T-helper 17 cell (primary cell): ENCODE measurements at regions not wholly inside any gene's neighbourhood (a gene's known extent, or its start where the extent isn't known, plus 50 kb on each side); places are given as distances from the start of the nearest gene placed in this dataset.

ENCODE experiments used
- ATAC-seq: fragments of 150-1000 bp; cut with Tn5 transposase; 2 replicates; pipeline ENCODE4 v1.10.0; 2021; ENCODE audit warnings: mild to moderate bottlenecking, moderate library complexity
- DNase-seq, 3 donors: peaks; one replicate each; pipeline versions ENCODE4 v3.0.0 to v3.0.0-alpha.2; 2020 to 2021
- H3K9me3 ChIP-seq: one replicate; pipeline ENCODE4 v1.7.0; 2013; ENCODE audit warnings: low read length, mild to moderate bottlenecking; ENCODE audit not compliant: control insufficient read depth, poor library complexity, severe bottlenecking
- H3K27ac Mint-ChIP-seq: one replicate; pipeline ENCODE4 v1.8.0; 2022; ENCODE audit warnings: mild to moderate bottlenecking, moderate library complexity, mixed read lengths
- H3K27me3 Mint-ChIP-seq: one replicate; pipeline ENCODE4 v1.8.0; 2022; ENCODE audit warnings: mixed read lengths
- H3K36me3 Mint-ChIP-seq: one replicate; pipeline ENCODE4 v1.8.0; 2022; ENCODE audit warnings: low read depth, mixed read lengths
- H3K4me1 Mint-ChIP-seq: one replicate; pipeline ENCODE4 v1.8.0; 2022; ENCODE audit warnings: mild to moderate bottlenecking, mixed read lengths
- H3K4me3 Mint-ChIP-seq: one replicate; pipeline ENCODE4 v1.8.0; 2022; ENCODE audit warnings: mild to moderate bottlenecking, moderate library complexity, mixed read lengths

DNA sequence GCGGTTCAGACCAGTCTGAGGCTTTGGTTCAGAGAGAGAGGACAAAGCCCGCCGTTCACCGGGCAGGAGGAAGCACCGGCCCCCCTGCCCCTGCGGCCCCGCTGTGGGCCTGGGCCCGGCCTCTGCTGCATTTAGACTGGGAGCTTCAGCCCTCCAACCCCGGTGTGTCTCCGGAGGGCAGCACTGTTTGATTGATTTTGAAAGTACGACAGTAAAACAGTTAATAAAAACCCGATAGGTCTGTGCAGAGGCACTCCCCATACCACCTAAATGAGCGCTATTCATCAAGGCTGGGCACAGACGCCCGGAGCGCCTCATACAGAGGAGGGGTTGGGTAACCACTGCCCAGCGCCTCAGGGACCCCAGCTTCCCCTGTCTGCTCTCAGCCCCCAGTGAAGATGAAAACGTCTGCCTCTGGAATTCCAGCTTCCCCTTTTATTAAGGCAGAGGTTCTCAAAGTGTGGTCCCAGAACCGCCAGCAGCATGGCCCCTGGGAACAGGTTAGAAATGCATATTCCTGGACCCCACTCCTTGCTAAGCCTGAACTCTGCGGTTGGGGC is 256.7 kb upstream of the TLE3 start:
- DNase-seq (no peak), ATAC-seq (no peak)
- H3K27ac Mint-ChIP-seq, result no peak overlapping the region
- H3K4me3 Mint-ChIP-seq, result no peak overlapping the region
- H3K9me3 ChIP-seq, result no peaks in the 10 kb centered on the region
- H3K27me3 Mint-ChIP-seq, result peaks cover 47% of the 10 kb centered on the region
- H3K4me1 Mint-ChIP-seq, result peaks cover 8% of the 10 kb centered on the region
- peaks cover 3% of the 10 kb centered on the region for H3K36me3 Mint-ChIP-seq

- DNase-seq (no peak), ATAC-seq (no peak)
- Mint-ChIP-seq H3K4me3 (no peak overlapping the region), H3K4me1 (peaks cover 8% of the 10 kb centered on the region), H3K36me3 (peaks cover 3% of the 10 kb centered on the region), H3K27me3 (peaks cover 47% of the 10 kb centered on the region), H3K27ac (no peak overlapping the region)
- H3K9me3 ChIP-seq, result no peaks in the 10 kb centered on the region
Measured at GRCh38 chr15:70353606-70354345, 256.1 kb upstream of the TLE3 start.

GRCh38 chr15:70351941-70352774 is 254.4 kb upstream of the TLE3 start:
- peaks cover 52% of the 10 kb centered on the region for H3K27me3 Mint-ChIP-seq
- no peak overlapping the region for H3K4me3 Mint-ChIP-seq
- no peaks in the 10 kb centered on the region for H3K9me3 ChIP-seq
- H3K4me1 Mint-ChIP-seq, result peaks cover 8% of the 10 kb centered on the region
- no peak for ATAC-seq
- H3K36me3 Mint-ChIP-seq, result peaks cover 3% of the 10 kb centered on the region
- H3K27ac Mint-ChIP-seq, result no peak overlapping the region
- no peak for DNase-seq

GRCh38 chr15:70351391-70351790 is 253.7 kb upstream of the TLE3 start:
- Mint-ChIP-seq H3K4me3 (no peak overlapping the region), H3K4me1 (peaks cover 8% of the 10 kb centered on the region), H3K36me3 (peaks cover 3% of the 10 kb centered on the region), H3K27me3 (peaks cover 46% of the 10 kb centered on the region), H3K27ac (no peak overlapping the region)
- no peak for DNase-seq
- ATAC-seq, result no peak
- H3K9me3 ChIP-seq, result no peaks in the 10 kb centered on the region

- ATAC-seq (no peak), DNase-seq (no peak)
- no peak overlapping the region for H3K27ac Mint-ChIP-seq
- no peaks in the 10 kb centered on the region for H3K36me3 Mint-ChIP-seq
- H3K9me3 ChIP-seq, result no peaks in the 10 kb centered on the region
- H3K4me3 Mint-ChIP-seq, result no peak overlapping the region
- peaks cover 8% of the 10 kb centered on the region for H3K4me1 Mint-ChIP-seq
- peaks cover 34% of the 10 kb centered on the region for H3K27me3 Mint-ChIP-seq
Measured at GRCh38 chr15:70348581-70349344, 251.0 kb upstream of the TLE3 start.

- H3K9me3 ChIP-seq, result no peaks in the 10 kb centered on the region
- ATAC-seq, result no peak
- H3K27me3 Mint-ChIP-seq, result peaks cover 34% of the 10 kb centered on the region
- H3K4me1 Mint-ChIP-seq, result peaks cover 8% of the 10 kb centered on the region
- DNase-seq, result no peak
- H3K36me3 Mint-ChIP-seq, result no peaks in the 10 kb centered on the region
- H3K4me3 Mint-ChIP-seq, result no peak overlapping the region
- no peak overlapping the region for H3K27ac Mint-ChIP-seq
Measured at GRCh38 chr15:70348226-70348543, 250.5 kb upstream of the TLE3 start.

DNA sequence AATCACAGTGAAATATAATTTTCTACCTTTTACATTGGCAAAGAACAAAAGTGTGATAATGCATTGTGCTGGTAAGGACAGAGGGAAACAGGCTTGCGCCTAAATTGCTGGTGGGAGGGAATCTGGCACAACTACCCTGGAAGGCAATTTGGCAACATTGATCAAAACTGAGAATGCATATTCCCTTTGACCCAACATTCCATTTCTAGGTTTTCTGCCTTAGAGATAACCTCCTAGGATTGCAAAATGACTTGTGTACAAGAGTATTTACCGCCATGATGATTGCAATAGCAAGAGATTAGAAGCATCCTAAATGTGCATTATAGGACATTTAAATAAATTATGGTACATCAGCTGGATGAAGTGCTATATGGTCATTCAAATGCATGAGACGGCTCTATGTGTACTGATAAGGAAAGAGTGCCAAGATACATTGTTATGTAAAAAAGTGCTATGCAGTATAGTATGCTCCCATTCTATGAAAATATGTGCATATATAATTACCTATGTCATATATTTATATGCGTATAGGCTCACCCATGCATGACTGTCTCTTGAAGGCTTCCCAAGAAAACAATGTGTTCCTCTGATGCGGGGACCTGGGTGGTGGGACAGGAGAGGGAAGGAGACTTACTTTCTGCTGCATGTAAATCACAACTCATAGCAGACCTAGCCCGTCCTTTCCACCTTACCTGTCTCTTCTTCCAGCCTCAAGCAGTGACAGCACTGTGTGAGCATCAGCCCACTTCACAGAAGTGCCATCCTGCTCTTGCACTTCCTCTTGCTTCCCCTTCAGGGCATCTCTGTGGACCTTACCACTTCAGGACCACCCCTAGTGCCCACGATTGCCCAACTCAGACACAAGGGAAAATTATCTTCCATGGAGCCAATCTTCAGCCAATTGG is 249.9 kb upstream of the TLE3 start:
- ATAC-seq, result no peak
- peaks cover 8% of the 10 kb centered on the region for H3K4me1 Mint-ChIP-seq
- H3K9me3 ChIP-seq, result no peaks in the 10 kb centered on the region
- H3K27me3 Mint-ChIP-seq, result peaks cover 34% of the 10 kb centered on the region
- H3K27ac Mint-ChIP-seq, result no peak overlapping the region
- no peak overlapping the region for H3K4me3 Mint-ChIP-seq
- no peak for DNase-seq
- H3K36me3 Mint-ChIP-seq, result no peaks in the 10 kb centered on the region

DNA sequence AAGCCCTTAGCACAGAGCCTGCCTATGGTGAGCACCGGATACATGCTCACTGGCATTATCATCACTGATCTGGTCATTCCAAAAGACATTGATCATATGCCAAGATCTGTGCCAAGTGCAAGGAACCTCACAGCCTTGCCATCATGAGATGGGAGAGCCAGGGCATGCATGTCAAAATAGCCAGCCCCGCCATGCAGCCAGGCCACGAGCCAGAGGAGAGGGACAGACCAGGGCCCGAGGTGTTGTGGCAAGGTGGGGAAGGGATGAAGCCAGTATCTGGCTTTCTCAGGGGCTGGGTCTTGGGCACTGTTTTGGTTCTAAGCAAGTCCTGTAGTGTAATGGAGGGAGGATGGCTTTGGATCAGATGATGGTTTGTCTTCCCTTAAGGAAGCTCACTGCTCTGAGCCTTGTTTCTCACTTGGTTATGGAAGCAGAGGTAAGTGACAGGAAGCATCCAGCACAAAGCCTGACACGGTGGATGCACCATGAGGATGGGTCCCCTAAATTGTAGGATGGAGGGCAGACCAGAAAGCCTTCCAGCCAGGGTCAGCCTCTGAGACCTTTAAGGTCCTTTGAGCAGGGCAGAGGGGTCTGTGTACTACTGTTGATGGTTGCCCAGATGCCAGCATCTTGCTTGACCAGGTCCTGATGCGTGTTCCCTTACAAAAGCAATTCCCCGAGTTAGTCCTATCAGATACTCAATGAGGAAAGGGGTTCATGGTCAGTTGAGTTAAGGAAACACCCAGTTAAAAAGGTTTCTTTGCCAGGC is 247.7 kb upstream of the TLE3 start:
- DNase-seq (no peak), ATAC-seq (no peak)
- no peak overlapping the region for H3K4me3 Mint-ChIP-seq
- H3K9me3 ChIP-seq, result no peaks in the 10 kb centered on the region
- H3K36me3 Mint-ChIP-seq, result no peaks in the 10 kb centered on the region
- peaks cover under 1% of the 10 kb centered on the region for H3K4me1 Mint-ChIP-seq
- H3K27me3 Mint-ChIP-seq, result peaks cover 22% of the 10 kb centered on the region
- no peak overlapping the region for H3K27ac Mint-ChIP-seq

DNA sequence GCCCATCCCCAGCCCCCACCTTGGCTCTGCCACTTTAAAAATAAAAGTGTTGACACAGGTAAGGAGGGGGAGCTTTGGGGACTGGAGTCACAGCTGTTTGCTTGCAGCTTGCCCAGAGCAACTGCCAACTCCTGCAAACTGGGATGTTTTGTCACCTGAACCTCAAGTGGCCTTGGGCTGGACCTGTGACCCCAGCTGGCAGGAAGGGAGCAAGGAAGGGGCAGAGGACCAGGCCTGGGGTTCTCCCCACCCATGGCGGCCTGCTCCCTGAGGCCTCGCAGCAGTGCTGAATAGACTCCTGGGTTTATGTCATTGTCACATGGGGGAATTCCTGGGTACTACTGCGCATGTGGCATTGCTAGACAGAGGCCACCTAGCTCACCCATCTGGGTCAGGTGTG is 246.9 kb upstream of the TLE3 start:
- no peaks in the 10 kb centered on the region for H3K9me3 ChIP-seq
- no peaks in the 10 kb centered on the region for H3K4me1 Mint-ChIP-seq
- H3K36me3 Mint-ChIP-seq, result no peaks in the 10 kb centered on the region
- DNase-seq (no peak), ATAC-seq (no peak)
- no peak overlapping the region for H3K4me3 Mint-ChIP-seq
- H3K27me3 Mint-ChIP-seq, result peaks cover 18% of the 10 kb centered on the region
- H3K27ac Mint-ChIP-seq, result no peak overlapping the region

DNA sequence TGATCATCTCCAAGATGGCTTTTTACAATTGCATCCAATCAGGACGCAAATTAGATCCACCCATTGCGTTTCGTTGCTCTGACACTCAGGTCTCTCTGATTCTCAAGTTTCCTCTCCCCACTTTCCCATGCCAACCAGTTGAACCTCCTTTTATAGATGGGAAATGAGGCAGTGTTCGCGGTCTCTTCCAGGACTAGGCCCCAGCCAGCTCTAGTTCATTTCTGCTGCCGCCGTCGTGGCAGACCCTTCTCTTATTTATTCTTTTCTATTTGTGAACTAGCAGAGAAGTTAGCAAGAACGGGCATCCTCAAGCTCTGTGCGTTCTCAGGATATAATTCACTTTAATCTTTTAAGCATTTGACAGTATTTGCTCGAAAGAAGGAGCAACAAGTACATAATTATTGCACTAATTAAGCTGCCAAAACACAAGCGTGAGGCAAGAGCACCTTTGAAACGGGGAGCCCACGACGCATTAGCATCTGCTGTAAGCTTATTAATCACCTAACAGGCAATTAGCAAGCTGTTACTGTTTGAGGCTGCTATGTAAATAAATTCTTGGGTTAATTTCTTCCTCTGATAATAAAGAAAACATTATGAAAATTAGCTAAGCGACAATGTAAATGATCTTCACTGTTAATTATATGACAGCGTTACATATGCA is 246.4 kb upstream of the TLE3 start:
- peaks cover 12% of the 10 kb centered on the region for H3K27me3 Mint-ChIP-seq
- no peaks in the 10 kb centered on the region for H3K4me1 Mint-ChIP-seq
- H3K27ac Mint-ChIP-seq, result no peak overlapping the region
- H3K9me3 ChIP-seq, result no peaks in the 10 kb centered on the region
- DNase-seq (no peak), ATAC-seq (no peak)
- no peak overlapping the region for H3K4me3 Mint-ChIP-seq
- no peaks in the 10 kb centered on the region for H3K36me3 Mint-ChIP-seq

- H3K9me3 ChIP-seq, result no peaks in the 10 kb centered on the region
- Mint-ChIP-seq H3K36me3 (no peaks in the 10 kb centered on the region), H3K27ac (no peak overlapping the region), H3K4me1 (no peaks in the 10 kb centered on the region), H3K27me3 (no peaks in the 10 kb centered on the region), H3K4me3 (no peak overlapping the region)
- no peak for DNase-seq
- no peak for ATAC-seq
Measured at GRCh38 chr15:70342554-70343548, 245.1 kb upstream of the TLE3 start.
